DOHH2 (cell line): ENCODE measurements at regions not wholly inside any gene's neighbourhood (a gene's known extent, or its start where the extent isn't known, plus 50 kb on each side); places are given as distances from the start of the nearest gene placed in this dataset.

Source experiments
- CTCF ChIP-seq: fragments of 200-600 bp; sonication (generic); IDR thresholded peaks from one replicate; pipeline ENCODE4 v1.5.1; 2014; ENCODE audit warnings: antibody characterized with exemption, mild to moderate bottlenecking, low read depth, low read length; ENCODE audit not compliant: poor library complexity, severe bottlenecking
- EZH2phosphoT487 ChIP-seq: fragments of 200-600 bp; sonication (generic); IDR thresholded peaks from 2 replicates; pipeline ENCODE4 v1.6.1; 2017; ENCODE audit warnings: borderline replicate concordance, mild to moderate bottlenecking, antibody characterized with exemption, low read length, moderate library complexity, mixed read lengths

DNA sequence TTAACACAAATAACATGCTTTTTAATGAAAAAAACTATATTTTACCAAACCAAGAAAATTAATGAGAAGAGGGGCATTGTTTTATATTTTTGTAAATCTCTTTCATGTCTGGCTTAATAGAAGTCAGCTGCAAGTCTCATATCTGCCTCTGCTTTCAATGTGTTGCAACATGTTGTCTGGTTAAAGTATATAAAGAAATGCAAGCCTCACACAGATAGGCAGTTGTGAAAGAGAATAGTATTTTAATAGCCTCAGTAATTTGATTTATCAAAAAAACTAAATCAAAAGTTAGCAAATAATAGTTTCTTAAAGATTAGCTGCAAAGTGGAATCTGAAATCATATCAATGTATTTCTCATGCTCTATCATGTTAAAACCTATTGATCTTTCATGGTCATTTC, 52.9 kb upstream of the NCOA1 start:
- no peak for TF ChIP-seq CTCF
- no peak for TF ChIP-seq EZH2phosphoT487
